Choroid plexus epithelial cell (primary cell): ENCODE measurements at regions not wholly inside any gene's neighbourhood (a gene's known extent, or its start where the extent isn't known, plus 50 kb on each side); places are given as distances from the start of the nearest gene placed in this dataset.

Experiments
- DNase-seq: peaks from one replicate; pipeline ENCODE4 v3.0.0-alpha.2; 2010; ENCODE audit warnings: low read depth
- H3K4me3 ChIP-seq: 2 replicates; pipeline ENCODE4 v1.5.1; 2011; ENCODE audit warnings: low read depth, mild to moderate bottlenecking, control low read depth, low read length, moderate library complexity
- CTCF ChIP-seq: conservative IDR thresholded peaks from 2 replicates; pipeline ENCODE4 v1.5.1; 2011; ENCODE audit warnings: low read depth, mild to moderate bottlenecking, control low read depth, inconsistent platforms, low read length, moderate library complexity

- DNase-seq = no peak
- TF ChIP-seq CTCF = no peak
- no peak overlapping the region for H3K4me3 ChIP-seq
These were observed 500.6 kb downstream of the ETS1 start for GRCh38 chr11:128086794-128087193.

- no peak for DNase-seq
- H3K4me3 ChIP-seq = no peak overlapping the region
- no peak for TF ChIP-seq CTCF
These were observed 502.1 kb downstream of the ETS1 start for GRCh38 chr11:128085276-128085675.

DNA sequence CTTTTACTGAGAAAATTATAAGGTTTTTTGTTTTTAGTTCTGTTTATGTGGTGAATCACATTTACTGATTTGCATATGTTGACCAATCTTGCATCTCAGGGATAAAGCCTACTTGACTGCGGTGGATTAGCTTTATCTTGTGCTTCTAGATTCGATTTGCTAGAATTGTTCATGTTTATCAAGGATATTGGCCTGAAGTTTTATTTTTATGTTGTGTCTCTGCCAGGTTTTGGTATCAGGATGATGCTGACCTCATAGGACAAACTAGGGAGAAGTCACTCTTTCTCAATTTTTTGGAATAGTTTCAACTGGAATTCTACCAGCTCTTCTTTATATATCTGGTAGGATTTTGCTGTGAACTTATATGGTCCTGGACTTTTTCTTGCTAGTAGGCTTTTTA lies 504.8 kb downstream of the ETS1 start:
- no peak for DNase-seq
- H3K4me3 ChIP-seq = no peak overlapping the region
- TF ChIP-seq CTCF = no peak

DNA sequence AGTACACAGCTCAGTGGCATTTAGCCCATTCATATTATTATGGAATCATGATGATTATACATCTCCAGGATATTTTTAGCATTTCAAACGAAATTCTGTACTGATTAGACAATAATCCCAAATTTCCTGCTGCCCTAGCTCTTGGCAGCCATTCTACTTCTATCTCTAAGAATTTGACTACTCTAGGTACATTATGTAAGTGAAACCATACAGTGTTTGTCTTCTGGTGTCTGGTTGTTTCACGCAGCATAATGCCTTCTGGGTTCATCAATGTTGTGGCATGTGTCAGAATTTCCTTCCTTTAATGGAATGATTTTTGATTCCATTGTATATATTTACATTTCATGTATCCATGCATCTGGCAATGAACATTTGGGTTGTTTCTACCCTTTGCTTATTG lies 517.7 kb downstream of the ETS1 start:
- TF ChIP-seq CTCF = no peak
- H3K4me3 ChIP-seq = no peak overlapping the region

DNA sequence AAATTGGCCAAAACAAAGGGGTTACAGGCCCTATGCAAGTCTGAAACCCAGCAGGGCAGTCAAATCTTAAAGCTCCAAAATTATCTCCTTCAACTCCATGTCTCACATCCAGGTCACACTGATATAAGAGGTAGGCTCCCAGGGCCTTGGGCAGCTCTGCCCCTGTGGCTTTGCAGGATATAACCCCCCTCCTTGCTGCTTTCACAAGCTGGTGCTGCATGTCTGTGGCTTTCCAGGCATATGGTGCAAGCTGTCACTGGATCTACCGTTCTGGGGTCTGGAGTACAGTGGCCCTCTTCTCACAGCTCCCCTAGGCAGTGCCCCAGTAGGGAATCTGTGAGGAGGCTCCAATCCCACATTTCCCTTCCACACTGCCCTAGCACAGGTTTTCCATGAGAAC lies 519.6 kb downstream of the ETS1 start:
- DNase-seq = no peak
- no peak overlapping the region for H3K4me3 ChIP-seq
- TF ChIP-seq CTCF = no peak

More for the DNA sequence above, 517.7 kb downstream of the ETS1 start:
- DNase-seq = no peak

DNA sequence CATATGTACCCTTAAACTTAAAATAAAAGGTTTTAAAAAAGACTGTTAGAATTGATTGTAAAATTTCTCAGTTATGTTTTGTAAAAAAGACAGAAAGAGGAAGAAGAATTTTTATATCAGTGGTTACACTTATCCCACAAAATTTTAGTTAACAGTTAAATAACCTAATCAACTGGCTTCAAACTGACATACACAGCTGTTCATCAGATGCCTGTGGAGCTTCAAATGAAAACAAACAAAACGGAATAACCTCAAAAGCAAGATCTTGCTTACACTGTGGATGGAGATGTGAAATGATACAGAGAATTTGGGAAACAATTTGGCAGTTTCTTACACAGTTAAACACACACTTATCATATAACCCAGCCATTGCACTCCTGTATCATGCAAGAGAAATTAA lies 521.0 kb downstream of the ETS1 start:
- no peak for TF ChIP-seq CTCF
- DNase-seq = no peak
- H3K4me3 ChIP-seq = no peak overlapping the region

DNA sequence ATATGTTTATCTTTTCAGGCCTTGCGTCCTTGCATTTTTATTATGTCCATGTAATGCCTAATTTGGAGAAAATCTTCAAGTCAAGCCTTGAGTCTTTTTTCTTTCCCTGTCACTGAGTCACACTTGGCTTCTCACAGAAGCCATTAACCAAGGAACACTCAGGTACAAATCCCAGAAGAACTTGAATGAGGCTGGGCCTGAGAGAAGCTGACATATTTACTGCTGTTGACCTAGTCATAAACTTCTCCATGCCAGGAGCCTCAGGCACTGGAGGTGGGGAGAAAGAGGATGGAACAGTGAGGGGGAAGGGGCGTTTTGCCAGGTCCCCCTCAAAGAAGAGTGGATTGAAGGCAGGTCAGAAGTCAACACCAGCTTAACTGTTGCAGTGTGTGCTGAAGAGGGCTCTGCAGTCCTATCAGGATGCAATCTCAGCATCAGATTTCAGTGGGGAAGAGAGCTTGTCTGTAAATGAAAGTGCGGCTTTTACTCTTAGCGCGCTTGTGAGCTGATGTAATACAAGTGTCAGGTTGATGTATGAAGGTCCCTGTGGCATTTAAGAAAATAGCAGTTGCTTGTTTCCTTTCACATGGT lies 526.0 kb downstream of the ETS1 start:
- no peak overlapping the region for H3K4me3 ChIP-seq
- no peak for DNase-seq
- no peak for TF ChIP-seq CTCF
